ENCODE measurements at regions not wholly inside any gene's neighbourhood (a gene's known extent, or its start where the extent isn't known, plus 50 kb on each side); places are given as distances from the start of the nearest gene placed in this dataset.

DNA sequence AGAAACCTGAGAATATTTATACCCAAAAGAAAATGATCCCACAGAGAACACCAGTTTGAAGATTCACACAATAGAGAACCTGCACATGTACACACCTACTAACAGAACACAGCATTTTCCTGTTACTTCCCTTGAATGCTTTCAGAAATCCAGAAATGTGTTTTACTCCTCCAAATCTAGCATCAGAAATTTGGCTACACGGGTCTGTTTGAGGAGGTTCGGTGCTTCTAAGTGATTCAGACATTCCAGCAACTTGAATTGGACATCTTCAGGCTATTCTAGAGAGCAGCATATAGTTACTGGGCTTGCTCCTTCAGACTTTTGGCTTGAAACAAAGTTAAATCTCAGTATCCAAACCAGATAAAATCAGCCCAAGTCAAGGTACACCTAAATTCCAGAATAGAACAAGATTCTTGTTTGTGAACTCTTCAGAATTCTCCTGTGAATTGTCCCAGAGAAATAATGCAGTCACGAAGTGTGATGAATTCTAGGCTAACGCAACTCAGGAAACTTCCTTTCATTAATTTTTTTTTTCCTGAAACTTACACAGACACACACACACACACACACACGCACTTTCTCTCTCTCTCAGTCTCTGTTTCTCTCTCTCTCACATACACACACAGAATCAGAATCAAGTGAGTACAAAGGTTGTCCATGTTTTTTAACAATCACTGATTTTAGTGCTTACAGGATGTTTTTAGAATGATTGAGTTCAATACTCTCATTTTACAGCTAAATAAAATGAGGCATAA lies 278.4 kb upstream of the SNX7 start:
- no peak for DNase-seq (ENCODE audit: low spot score)

DNA sequence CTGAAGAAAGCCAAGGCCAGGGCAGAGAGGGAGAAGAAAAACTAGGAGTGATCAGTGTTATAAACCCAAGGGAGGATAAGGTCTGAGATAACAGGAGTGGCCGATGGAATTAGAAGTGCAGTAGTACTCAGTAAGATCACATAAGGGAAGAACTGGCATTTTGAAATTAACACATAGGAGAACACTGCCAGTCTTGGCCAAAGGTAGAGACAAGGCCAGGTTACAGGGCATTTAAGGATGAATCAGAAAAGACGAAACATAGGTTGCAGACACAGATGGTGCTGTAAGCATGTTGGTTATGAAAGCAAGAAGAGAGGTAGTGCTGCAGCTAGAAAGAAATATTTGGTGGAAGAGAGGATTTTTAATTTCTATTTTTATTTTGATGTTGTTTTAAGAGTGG lies 278.9 kb upstream of the SNX7 start:
- no peak for DNase-seq (ENCODE audit: low spot score)

DNA sequence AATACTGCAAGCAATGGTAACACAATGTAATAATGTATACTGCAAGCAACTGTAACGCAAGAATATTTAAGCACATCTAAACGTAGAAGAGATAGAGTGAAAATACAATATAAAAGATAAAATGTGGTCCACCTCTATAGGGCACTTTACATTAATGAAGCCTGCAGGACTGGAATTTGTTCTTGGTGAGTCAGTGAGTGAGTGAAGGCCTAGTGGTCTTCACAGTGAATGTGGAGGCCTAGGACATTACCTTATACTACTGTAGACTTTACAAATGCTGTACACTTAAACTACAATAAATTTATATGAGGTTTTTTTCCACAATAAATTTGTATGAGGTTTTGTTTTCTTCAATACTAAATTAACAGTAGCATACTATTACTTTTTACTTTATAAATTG lies 287.4 kb upstream of the SNX7 start:
- no peak for DNase-seq (ENCODE audit: low spot score)

DNA sequence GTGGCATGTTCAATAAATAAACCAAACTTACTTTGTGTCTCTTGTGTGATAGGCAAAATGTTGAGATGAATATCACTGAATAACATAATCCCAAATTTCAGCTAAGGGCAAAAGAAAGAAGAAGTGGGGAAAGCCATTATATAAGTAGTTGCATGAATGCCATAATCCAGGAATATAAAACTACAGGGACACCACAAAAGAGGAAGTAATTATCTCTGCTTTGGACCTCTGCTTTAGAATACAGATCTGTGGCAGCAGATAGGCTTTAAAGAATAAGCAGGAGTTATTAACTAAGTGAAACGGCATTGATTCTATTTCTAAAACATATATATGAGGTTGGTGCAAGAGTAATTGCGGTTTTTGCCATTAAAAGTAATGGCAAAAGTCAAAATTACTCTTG lies 288.5 kb upstream of the SNX7 start:
- no peak for DNase-seq (ENCODE audit: low spot score)

DNA sequence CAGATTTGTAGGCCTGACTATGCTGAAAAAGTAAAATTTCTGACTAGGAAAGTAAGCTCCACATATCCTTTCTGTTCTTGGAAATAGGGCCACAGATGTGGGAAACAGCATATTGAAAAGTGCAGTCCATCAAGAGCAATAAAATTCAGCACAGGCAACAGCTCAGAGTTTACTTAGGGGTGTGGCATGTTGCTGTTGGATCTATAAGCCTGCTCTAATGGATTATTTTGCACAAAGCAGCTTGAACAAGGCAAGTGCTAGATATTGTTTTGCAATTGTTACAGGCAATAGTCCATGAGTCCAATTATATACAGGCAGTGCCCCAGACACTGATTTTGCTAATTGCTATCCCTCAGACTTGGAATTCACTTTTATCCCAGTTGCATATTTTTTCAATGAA lies 289.8 kb upstream of the SNX7 start:
- no peak for DNase-seq (ENCODE audit: low spot score)

DNA sequence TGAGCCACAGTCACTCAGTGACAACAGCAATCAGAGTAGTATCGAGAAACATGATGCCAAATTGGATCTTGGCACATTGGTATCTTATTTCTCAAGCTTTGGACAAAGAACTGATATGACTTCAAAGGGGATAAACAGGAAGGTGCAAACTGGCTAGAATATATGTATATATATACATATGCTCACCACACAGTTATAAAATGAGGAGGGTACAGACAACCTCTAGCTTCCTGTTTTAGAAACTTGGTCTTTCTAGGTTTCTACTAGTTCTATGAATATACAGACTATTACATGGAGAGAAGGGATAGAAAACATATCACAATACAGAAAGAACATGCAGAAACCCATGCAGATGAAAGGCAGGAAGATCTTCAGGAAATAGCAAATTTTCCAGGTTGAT lies 292.1 kb upstream of the SNX7 start:
- DNase-seq (ENCODE audit: low spot score): no peak

DNA sequence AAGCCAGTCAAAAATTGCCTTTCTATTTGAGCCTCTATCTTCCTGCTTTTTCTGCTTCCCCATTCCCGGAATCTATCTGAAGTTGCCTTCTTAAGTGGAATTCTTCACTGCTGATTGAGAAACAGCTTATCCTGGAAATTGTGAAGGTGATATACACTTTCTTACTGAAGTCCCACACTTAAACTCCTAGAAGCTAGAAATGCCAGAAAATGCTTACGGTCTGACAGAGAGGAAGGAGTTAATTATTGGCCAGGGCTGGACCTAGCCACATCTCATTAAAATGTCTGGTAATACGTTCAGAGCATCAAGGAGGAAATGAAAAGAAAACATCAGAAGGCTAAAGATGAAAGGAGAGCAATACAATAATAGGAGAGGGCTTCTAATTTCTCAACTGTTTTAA lies 292.5 kb upstream of the SNX7 start:
- no peak for DNase-seq (ENCODE audit: low spot score)

DNA sequence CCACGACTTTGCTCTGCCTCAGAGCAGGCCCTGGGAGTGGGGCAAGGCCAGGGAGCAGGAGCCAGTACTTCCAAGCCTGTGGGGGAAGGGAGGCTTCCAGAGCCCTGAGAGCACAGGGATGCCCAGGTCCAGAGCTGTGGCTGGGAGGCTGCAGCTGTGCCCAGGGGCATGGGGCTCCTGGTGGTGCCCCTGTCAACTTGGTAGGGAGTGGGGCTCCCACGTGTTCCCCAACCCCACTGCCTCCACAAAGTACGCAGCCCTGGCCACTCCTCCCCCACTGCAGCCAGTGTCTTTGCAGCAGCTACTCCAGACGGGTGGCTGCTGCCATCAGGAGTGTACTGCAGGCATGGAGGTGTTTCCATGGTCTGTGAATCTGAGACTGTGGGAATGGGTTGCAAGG lies 294.1 kb upstream of the SNX7 start:
- DNase-seq (ENCODE audit: low spot score): no peak

DNA sequence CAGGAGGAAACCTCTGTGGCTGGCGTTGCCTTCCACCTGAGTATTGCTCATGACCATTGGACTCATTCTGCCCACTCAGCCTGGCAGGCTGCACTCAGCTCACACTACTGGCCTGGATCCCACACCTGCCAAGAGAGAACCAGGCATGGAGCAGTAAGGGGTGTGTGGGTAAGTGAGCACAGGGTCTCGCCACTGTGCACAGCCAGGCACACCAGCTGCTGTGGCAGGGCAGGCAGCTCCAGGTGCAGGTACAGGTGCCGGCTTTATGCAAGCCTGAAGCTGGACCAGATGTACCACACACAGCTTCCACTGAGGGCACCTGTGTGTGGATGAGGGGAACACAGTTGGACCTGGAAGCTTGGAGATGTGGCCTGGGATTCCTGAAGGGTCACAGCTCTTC lies 295.2 kb upstream of the SNX7 start:
- no peak for DNase-seq (ENCODE audit: low spot score)

DNA sequence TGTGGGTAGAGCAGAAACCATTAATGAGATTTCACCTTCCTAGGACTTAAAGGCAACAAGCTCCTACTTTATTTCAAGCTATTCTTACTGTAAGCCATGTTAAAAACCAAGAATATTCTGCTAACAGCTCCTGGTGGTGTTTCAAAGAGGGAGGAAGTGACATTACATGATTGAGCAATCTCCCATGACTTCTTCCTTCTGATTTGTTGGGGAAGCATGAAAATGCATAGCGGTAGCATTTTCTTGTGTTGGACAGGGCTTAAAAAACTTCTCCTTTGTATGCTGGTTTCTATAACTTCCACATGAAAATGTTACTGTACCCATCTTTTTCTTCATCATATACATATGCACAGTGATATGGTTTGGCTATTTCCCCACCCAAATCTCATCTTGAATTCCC lies 297.0 kb upstream of the SNX7 start:
- DNase-seq (ENCODE audit: low spot score): no peak

DNA sequence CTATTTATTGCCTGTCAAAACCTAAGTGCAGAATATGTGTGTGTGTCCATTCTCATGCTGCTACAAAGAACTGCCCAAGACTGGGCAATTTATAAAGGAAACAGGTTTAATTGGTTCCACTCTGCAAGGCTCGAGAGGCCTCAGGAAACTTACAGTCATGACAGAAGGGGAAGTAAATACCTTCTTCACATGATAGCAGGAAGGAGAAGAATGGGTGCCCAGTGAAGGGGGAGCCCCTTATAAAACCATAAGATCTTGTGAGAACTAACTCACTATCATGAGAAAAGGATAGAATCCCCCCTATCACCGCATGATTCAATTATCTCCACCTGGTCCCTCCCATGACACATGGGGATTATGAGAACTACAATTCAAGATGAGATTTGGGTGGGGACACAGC lies 300.7 kb upstream of the SNX7 start:
- DNase-seq (ENCODE audit: low spot score): no peak

DNA sequence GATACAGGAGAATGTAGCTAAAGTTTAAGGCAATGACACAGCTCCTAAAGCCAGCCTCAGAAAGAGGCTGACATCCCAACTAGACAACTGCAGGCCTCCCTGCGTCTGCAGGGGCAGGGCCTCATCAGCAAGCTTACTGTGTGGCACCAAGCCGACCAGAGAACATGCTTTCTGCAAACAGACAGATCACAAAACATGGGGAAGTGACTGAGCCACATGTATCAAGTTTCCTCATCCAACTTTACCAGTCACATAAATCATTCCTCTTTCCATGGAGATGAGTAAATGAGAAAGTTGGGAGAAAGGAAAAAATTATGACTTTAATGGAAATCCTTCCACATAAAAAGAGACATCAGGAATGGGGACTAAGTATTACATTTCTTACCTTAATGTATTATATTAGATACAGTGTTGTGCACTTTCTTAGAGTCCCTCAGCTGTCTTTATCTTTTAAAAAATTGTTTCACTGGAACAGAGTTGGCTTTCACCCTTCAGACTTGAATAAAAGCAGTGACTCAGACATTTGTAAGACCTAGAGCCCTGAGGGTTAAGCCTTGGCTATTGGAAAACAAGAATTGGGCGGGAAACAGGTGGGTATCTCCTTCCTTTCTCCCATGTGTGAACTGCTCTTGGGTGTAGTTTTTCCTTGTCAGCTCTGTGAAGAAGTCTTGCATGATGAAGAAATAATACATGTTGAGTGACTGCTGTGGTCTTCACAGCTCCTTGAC lies 305.7 kb upstream of the SNX7 start:
- DNase-seq (ENCODE audit: low spot score): no peak

DNA sequence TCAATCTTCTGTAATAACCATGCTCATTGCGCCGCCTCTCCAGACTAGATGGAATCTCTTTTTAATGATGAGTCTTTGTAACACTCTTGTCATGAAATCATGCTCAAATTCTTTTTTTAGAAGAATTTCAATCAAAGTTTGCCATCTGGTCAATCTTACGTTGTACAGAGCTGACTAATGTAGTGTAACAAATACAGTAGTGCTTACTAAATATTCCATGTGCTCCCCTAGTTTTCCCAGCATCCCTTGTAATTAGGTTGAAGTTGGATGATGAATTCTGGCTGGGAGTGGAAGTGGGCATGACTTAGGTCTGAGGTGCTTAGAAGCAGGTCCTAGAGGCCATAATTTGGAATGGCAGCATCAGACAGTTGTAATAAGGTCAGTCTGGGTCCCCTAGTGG lies 309.1 kb upstream of the SNX7 start:
- DNase-seq (ENCODE audit: low spot score): no peak

DNA sequence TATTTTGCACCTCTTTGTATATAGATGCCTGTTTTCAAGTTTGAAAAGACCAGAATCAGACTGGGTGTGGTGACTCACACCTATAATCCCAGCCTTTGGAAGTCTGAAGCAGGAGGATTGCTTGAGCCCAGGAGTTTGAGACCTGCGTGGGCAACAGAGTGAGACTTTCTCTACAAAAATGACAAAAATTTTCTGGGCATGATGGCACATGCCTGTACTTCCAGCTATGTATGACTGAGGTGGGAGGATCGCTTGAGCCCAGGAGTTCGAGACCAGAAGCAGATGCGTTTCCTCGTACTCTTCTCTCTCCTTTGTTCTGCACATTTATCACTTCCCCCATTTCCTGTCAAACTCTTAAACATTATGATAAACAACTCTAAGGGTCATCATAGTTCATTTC lies 310.0 kb upstream of the SNX7 start:
- DNase-seq (ENCODE audit: low spot score): no peak

DNA sequence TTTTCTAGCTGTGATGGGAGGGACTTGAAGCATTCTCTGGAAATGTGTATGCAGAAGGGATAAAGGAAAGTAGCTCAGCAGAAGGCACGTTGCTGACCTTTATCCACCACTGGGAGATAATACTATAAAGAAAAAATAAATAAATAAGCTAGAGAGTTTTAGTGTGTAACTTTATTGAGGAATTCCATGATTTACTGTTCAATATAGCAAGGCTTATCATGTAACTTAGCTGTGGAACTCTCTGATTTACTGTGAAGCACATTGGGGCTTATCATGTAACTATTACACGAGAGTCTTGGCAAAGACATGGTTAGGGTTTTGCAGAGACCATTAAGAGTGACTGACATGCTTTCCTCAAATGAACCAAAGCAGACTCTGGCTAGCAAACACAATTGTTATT lies 316.1 kb upstream of the SNX7 start:
- no peak for DNase-seq (ENCODE audit: low spot score)

DNA sequence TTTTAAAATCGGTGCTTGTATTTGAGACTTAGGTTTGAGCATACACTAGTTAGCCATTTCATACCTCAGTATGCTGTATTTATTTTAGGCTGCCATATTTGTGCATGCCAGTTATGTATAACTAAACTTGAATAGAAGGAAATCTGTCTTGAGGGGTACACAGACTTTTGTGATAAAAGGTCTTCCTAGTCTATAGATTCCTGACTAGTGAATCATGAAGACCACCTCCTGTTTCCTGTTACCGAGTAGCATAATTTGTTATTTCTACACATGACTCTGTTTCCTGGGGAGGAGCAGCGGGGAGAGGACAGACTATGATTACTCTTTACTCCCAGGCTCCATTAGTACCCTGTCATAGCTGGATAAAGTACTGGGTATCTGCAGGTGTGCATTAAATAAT lies 316.8 kb upstream of the SNX7 start:
- DNase-seq (ENCODE audit: low spot score): no peak

DNA sequence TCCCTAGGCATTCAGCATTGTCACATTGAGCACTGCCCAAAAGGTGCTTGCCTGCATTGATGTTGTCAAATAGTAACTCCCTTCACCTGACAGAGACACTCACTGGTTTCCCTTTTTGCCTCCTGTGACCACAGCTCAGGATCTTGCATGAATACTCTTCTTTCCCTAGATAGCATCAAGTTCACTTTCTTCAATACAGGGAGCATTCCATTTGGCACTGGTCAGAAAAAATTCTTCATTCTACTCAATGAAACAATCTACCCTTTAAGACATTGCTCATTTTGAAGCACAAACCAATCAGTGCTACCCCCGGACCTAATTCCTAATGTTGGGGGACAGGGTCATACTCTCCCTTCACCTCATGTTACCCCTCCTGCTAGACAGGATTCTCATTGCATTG lies 319.0 kb upstream of the SNX7 start:
- DNase-seq (ENCODE audit: low spot score): no peak

DNA sequence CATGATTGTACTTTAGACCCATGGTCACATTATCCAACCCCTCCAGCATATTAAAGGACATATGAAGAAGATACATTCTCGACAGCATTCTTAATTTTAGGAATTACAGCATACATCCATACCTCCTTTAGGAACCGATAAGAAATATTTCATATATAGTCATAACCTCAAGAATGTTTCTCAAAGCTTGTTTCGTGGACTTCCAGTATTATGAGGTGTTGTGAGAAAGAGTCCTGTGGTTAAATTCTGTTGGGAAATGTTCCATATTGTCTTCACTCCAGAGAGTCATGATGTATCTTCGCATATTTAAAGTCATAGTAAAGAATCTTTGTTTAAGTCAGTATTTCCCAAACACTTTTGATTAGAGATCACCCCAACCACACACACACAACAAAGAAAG lies 321.0 kb upstream of the SNX7 start:
- no peak for DNase-seq (ENCODE audit: low spot score)

DNA sequence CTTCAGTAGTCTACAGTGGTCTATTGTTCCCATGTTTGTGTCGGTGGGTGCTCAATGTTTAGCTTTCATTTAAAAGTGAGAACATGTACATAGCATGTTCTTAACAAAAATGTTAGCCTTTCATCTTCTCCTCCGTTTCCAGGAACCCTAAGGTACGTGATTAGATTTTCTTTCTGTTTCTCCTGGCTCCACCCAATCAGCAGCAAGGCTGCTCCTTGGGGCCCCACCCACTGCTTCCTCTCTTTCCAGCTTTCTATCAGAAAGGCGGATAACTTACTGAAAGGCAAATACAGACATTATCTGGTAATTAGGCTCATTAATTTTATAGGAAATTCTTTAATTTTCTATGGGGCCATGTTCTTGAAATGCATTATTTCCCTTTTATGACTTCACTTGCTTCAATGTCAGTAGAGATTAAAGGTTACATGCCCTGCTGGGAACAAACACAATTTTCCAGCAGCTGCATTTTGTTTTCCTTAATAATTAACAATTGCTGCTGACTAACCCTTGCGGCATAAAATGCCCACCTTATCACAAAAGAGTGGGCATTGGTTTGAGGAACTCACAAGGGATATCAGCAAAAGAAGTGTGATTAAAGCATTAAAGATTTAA lies 324.9 kb upstream of the SNX7 start:
- no peak for DNase-seq (ENCODE audit: low spot score)

DNA sequence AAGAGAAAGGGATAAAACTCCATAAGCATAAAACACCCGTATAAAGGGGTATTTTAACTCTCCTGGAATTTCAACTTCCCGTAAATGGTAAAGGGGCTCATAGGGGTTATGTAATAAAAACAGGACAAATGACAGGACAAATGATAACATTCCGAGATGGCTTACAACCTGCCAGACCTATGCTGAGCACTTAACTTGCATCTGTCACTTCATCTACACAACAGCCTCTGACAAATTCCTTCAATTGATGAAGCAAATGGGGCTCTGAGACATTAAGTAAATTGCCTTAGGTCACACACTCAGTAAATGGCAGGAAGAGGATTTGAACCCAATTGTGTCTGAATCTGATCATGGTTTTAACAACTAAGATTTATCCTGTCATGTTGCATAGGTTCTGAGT lies 327.6 kb upstream of the SNX7 start:
- no peak for DNase-seq (ENCODE audit: low spot score)

DNA sequence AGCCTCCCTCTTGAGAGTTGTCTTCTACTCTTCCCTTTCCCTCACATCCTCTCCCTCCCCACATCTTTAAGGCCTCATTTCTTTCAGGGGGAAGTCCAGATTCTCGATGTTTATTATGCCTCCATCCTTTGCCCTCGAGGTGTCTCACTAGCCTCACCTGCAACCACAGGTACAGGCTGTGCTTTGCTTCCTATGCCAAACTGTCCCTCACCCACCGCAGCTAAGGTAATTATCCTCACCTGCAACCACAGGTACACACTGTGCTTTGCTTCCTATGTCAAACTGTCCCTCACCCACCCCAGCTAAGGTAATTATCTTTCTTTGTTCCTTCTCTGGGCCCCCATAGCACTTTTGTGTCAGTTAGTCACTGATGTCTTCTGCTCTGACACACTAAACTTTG lies 328.1 kb upstream of the SNX7 start:
- no peak for DNase-seq (ENCODE audit: low spot score)

DNA sequence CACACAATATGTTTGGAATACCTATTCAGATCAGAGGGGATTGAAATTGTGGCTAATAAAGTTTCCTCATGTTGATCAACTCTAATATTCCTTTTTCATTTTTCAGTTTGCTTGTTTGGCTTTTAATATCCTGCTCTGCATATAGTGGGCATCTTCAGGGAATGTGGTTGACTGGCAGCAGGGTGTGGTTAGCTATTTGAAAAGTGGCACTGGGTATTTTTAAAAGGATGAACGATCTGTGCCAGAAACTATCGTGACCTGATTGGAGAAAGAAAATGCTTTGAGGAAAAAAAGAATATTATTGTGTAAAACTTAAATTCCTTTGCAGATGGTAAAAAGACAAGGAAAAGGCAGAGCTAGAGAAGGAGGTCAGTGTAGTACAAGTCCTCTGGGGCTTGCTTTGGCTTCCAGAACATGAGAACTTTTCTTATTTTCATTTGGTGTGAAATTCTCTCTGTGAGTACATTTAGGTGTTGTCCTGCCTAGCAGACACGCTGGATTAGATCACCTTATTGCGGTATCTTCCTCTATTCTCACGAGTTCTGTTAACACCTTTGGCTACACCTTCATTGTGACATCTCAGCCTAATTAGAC lies 329.7 kb upstream of the SNX7 start:
- DNase-seq (ENCODE audit: low spot score): no peak

DNA sequence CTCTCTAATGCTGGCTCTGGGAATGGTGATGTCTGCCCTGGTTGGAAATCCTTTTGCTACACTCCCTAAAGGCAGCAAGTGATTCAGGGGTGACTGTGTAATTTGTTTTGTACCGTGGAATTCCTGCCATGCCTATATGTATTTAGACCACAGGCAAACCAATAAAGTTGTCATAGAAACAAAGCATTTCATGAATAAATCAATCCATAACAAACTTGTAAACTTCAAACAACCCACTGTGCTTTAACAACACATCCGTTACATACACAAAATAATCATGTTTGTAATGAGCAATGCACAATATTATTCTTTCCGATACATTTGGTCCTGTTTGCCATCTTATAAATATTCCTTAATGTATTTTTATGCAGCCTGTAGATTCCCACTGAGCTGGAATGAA lies 330.3 kb upstream of the SNX7 start:
- DNase-seq (ENCODE audit: low spot score): no peak

Measured in hematopoietic multipotent progenitor cell treated with erythropoietin and hydrocortisone succinate and interleukin-3 and kit ligand, for 17 days (in vitro differentiated cells).